GM23338 (cell line): ENCODE measurements at regions not wholly inside any gene's neighbourhood (a gene's known extent, or its start where the extent isn't known, plus 50 kb on each side); places are given as distances from the start of the nearest gene placed in this dataset.

Experiments
- CREB1 ChIP-seq: fragments of 250-450 bp; sonication (Bioruptor Pico); IDR thresholded peaks from 2 replicates; pipeline ENCODE4 v1.5.0; 2020; ENCODE audit warnings: low read depth, mild to moderate bottlenecking, moderate library complexity
- EZH2 ChIP-seq: fragments of 200-600 bp; sonication (generic); IDR thresholded peaks from one replicate; pipeline ENCODE4 v1.8.0; 2017; ENCODE audit warnings: antibody characterized with exemption, mild to moderate bottlenecking, low read depth; ENCODE audit not compliant: unreplicated experiment
- EZH2phosphoT487 ChIP-seq: fragments of 200-600 bp; sonication (generic); IDR thresholded peaks from one replicate; pipeline ENCODE4 v1.8.1; 2018; ENCODE audit warnings: antibody characterized with exemption; ENCODE audit not compliant: unreplicated experiment
- JUNB ChIP-seq: IDR thresholded peaks from one replicate; pipeline ENCODE4 v1.6.1; 2016; ENCODE audit warnings: antibody characterized with exemption; ENCODE audit not compliant: unreplicated experiment
- NANOG ChIP-seq: IDR thresholded peaks from 2 replicates; pipeline ENCODE4 v1.6.1; 2016; ENCODE audit warnings: antibody characterized with exemption, borderline replicate concordance
- POLR2AphosphoS5 ChIP-seq: IDR thresholded peaks from 2 replicates; pipeline ENCODE4 v1.6.1; 2016; ENCODE audit warnings: antibody characterized with exemption, low read depth
- STAT1 ChIP-seq: IDR thresholded peaks from one replicate; pipeline ENCODE4 v1.6.1; 2016; ENCODE audit warnings: antibody characterized with exemption; ENCODE audit not compliant: unreplicated experiment
- ZNF114 ChIP-seq: fragments of 250-450 bp; sonication (Bioruptor Pico); IDR thresholded peaks from 2 replicates; pipeline ENCODE4 v1.5.0; 2020; ENCODE audit warnings: mild to moderate bottlenecking, moderate library complexity
- ZNF331 ChIP-seq: fragments of 250-450 bp; sonication (Bioruptor Pico); IDR thresholded peaks from 2 replicates; pipeline ENCODE4 v1.5.0; 2020; ENCODE audit warnings: low read depth, mild to moderate bottlenecking, moderate library complexity
- TF ChIP-seq, protein P1 (sequence below), 2 experiments: fragments of 200-600 bp in 1 of 2; sonication (generic) in 1 of 2; conservative IDR thresholded peaks; 2 replicates each; pipeline versions ENCODE4 v1.5.1 to v1.6.1; 2016 to 2017; ENCODE audit warnings: antibody characterized with exemption in 2 of 2, low read depth in 2 of 2, mild to moderate bottlenecking in 2 of 2, moderate library complexity in 1 of 2
- TF ChIP-seq, protein P2 (sequence below): IDR thresholded peaks from one replicate; pipeline ENCODE4 v1.6.1; 2018; ENCODE audit warnings: antibody characterized with exemption; ENCODE audit not compliant: unreplicated experiment
- TF ChIP-seq, protein P3 (sequence below): IDR thresholded peaks from 2 replicates; pipeline ENCODE4 v1.6.1; 2016; ENCODE audit warnings: antibody characterized with exemption
- TF ChIP-seq, protein P4 (sequence below): fragments of 250-450 bp; sonication (Bioruptor Pico); IDR thresholded peaks from 2 replicates; pipeline ENCODE4 v1.5.0; 2020; ENCODE audit warnings: mild to moderate bottlenecking, moderate library complexity

DNA sequence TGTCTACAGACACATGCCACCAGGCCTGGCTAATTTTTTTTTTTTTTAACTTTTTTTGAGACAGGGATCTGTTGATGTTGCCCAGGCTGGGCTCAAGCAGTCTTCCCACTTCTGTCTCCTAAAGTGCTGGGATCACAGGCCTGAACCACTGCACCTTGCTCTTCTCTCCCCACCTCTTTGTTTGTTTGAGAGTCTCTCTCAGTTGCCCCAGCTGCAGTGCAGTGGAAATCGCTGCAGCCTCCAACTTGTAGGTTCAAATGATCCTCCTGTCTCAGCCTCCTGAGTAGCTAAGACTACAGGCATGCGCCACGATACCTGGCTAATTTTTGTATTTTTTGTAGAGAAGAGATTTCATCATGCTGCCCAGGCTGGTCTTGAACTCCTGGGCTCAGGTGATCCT is 115.6 kb downstream of the LARP7 start:
- TF ChIP-seq, protein P1, sequence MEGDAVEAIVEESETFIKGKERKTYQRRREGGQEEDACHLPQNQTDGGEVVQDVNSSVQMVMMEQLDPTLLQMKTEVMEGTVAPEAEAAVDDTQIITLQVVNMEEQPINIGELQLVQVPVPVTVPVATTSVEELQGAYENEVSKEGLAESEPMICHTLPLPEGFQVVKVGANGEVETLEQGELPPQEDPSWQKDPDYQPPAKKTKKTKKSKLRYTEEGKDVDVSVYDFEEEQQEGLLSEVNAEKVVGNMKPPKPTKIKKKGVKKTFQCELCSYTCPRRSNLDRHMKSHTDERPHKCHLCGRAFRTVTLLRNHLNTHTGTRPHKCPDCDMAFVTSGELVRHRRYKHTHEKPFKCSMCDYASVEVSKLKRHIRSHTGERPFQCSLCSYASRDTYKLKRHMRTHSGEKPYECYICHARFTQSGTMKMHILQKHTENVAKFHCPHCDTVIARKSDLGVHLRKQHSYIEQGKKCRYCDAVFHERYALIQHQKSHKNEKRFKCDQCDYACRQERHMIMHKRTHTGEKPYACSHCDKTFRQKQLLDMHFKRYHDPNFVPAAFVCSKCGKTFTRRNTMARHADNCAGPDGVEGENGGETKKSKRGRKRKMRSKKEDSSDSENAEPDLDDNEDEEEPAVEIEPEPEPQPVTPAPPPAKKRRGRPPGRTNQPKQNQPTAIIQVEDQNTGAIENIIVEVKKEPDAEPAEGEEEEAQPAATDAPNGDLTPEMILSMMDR (conservative IDR thresholded peaks at IDR 0.05; ENCODE audit: low read depth in 2 of 2) = no peak
- no peak for TF ChIP-seq POLR2AphosphoS5
- no peak for TF ChIP-seq EZH2
- TF ChIP-seq EZH2phosphoT487 = no peak
- TF ChIP-seq, protein P2, sequence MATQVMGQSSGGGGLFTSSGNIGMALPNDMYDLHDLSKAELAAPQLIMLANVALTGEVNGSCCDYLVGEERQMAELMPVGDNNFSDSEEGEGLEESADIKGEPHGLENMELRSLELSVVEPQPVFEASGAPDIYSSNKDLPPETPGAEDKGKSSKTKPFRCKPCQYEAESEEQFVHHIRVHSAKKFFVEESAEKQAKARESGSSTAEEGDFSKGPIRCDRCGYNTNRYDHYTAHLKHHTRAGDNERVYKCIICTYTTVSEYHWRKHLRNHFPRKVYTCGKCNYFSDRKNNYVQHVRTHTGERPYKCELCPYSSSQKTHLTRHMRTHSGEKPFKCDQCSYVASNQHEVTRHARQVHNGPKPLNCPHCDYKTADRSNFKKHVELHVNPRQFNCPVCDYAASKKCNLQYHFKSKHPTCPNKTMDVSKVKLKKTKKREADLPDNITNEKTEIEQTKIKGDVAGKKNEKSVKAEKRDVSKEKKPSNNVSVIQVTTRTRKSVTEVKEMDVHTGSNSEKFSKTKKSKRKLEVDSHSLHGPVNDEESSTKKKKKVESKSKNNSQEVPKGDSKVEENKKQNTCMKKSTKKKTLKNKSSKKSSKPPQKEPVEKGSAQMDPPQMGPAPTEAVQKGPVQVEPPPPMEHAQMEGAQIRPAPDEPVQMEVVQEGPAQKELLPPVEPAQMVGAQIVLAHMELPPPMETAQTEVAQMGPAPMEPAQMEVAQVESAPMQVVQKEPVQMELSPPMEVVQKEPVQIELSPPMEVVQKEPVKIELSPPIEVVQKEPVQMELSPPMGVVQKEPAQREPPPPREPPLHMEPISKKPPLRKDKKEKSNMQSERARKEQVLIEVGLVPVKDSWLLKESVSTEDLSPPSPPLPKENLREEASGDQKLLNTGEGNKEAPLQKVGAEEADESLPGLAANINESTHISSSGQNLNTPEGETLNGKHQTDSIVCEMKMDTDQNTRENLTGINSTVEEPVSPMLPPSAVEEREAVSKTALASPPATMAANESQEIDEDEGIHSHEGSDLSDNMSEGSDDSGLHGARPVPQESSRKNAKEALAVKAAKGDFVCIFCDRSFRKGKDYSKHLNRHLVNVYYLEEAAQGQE = no peak
- no peak for TF ChIP-seq JUNB
- TF ChIP-seq CREB1 (CRISPR knock-in tag) = no peak
- no peak for TF ChIP-seq ZNF114 (CRISPR knock-in tag)
- no peak for TF ChIP-seq STAT1
- no peak for TF ChIP-seq NANOG
- TF ChIP-seq, protein P3, sequence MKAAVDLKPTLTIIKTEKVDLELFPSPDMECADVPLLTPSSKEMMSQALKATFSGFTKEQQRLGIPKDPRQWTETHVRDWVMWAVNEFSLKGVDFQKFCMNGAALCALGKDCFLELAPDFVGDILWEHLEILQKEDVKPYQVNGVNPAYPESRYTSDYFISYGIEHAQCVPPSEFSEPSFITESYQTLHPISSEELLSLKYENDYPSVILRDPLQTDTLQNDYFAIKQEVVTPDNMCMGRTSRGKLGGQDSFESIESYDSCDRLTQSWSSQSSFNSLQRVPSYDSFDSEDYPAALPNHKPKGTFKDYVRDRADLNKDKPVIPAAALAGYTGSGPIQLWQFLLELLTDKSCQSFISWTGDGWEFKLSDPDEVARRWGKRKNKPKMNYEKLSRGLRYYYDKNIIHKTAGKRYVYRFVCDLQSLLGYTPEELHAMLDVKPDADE = no peak
- TF ChIP-seq, protein P4, sequence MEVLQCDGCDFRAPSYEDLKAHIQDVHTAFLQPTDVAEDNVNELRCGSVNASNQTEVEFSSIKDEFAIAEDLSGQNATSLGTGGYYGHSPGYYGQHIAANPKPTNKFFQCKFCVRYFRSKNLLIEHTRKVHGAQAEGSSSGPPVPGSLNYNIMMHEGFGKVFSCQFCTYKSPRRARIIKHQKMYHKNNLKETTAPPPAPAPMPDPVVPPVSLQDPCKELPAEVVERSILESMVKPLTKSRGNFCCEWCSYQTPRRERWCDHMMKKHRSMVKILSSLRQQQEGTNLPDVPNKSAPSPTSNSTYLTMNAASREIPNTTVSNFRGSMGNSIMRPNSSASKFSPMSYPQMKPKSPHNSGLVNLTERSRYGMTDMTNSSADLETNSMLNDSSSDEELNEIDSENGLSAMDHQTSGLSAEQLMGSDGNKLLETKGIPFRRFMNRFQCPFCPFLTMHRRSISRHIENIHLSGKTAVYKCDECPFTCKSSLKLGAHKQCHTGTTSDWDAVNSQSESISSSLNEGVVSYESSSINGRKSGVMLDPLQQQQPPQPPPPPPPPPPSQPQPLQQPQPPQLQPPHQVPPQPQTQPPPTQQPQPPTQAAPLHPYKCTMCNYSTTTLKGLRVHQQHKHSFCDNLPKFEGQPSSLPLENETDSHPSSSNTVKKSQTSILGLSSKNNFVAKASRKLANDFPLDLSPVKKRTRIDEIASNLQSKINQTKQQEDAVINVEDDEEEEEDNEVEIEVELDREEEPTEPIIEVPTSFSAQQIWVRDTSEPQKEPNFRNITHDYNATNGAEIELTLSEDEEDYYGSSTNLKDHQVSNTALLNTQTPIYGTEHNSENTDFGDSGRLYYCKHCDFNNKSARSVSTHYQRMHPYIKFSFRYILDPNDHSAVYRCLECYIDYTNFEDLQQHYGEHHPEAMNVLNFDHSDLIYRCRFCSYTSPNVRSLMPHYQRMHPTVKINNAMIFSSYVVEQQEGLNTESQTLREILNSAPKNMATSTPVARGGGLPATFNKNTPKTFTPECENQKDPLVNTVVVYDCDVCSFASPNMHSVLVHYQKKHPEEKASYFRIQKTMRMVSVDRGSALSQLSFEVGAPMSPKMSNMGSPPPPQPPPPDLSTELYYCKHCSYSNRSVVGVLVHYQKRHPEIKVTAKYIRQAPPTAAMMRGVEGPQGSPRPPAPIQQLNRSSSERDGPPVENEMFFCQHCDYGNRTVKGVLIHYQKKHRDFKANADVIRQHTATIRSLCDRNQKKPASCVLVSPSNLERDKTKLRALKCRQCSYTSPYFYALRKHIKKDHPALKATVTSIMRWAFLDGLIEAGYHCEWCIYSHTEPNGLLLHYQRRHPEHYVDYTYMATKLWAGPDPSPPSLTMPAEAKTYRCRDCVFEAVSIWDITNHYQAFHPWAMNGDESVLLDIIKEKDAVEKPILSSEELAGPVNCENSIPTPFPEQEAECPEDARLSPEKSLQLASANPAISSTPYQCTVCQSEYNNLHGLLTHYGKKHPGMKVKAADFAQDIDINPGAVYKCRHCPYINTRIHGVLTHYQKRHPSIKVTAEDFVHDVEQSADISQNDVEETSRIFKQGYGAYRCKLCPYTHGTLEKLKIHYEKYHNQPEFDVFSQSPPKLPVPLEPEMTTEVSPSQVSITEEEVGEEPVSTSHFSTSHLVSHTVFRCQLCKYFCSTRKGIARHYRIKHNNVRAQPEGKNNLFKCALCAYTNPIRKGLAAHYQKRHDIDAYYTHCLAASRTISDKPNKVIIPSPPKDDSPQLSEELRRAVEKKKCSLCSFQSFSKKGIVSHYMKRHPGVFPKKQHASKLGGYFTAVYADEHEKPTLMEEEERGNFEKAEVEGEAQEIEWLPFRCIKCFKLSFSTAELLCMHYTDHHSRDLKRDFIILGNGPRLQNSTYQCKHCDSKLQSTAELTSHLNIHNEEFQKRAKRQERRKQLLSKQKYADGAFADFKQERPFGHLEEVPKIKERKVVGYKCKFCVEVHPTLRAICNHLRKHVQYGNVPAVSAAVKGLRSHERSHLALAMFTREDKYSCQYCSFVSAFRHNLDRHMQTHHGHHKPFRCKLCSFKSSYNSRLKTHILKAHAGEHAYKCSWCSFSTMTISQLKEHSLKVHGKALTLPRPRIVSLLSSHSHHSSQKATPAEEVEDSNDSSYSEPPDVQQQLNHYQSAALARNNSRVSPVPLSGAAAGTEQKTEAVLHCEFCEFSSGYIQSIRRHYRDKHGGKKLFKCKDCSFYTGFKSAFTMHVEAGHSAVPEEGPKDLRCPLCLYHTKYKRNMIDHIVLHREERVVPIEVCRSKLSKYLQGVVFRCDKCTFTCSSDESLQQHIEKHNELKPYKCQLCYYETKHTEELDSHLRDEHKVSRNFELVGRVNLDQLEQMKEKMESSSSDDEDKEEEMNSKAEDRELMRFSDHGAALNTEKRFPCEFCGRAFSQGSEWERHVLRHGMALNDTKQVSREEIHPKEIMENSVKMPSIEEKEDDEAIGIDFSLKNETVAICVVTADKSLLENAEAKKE = no peak
- no peak for TF ChIP-seq ZNF331
